NCI-H2227 treated with DMSO at 0.1 percent for 48 hours (cell line): ENCODE measurements at regions not wholly inside any gene's neighbourhood (a gene's known extent, or its start where the extent isn't known, plus 50 kb on each side); places are given as distances from the start of the nearest gene placed in this dataset.

Experiments
- DNase-seq: peaks from one replicate; lab custom pipeline; 2025; lab: John Stamatoyannopoulos, UW

- DNase-seq: no peak
Observed at GRCh38 chr11:42047637-42048555, 588.4 kb upstream of the LRRC4C start.

GRCh38 chr11:42049186-42049585, 589.7 kb upstream of the LRRC4C start:
- DNase-seq: no peak

- no peak for DNase-seq
Observed at GRCh38 chr11:42049650-42050049, 590.2 kb upstream of the LRRC4C start.

GRCh38 chr11:42054351-42054900, 595.0 kb upstream of the LRRC4C start:
- DNase-seq: no peak

DNA sequence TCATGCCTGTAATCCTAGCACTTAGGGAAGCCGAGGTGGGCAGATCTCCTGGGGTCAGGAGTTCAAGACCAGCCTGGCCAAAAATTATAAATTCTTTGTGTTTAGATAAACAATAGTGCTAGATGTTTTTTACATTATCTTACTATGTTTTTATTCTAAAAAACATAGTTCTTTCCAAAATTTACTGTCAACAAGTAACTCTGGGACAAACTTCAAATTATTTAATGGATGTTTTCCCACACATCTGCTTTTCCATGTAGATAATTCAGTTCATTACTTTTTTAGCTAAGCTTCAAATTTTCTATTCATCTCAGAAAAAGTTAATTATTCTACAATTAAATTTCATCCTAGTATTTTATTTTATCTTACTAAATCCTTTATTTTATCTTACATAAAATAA, 596.2 kb upstream of the LRRC4C start:
- no peak for DNase-seq

GRCh38 chr11:42058794-42059193, 599.3 kb upstream of the LRRC4C start:
- no peak for DNase-seq

GRCh38 chr11:42065199-42065598, 605.7 kb upstream of the LRRC4C start:
- DNase-seq: no peak

DNA sequence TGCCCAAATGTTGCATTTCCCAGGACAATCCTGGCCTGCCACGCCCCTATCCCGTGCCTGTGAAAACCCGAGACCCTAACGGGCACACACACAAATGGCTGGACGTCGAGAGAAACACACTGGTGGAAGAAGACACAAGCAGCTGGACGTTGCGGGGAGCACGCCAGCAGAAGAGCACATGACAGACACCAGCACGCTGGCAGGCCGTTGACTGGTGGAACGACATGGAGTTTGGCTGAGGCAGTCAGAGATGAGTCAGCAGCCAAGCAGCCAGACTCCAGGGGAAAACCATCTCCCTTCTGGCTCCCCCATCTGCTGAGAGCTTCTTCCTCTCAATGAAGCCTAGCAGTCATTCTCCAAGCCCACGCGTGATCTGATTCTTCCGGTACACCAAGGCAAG, 606.7 kb upstream of the LRRC4C start:
- no peak for DNase-seq

- no peak for DNase-seq
Observed at GRCh38 chr11:42074306-42074705, 614.9 kb upstream of the LRRC4C start.

DNA sequence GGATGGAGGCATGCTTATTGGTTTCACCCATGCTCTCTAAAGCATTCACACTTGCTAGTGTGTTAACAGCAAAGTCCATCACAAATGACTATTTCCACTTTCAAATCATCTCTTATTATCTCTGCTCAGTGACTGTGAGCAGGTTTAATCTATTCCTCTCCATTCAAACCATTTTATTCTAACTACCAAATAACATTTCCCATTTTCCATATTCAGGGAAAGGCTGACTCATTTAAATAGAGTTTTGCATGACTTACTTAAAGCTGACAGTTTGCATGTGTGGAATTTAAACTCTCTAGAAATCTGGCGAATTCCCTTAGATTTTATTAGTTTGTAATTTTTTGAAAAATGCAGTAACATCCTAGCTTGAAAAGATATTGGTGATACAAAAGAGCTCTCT, 615.7 kb upstream of the LRRC4C start:
- no peak for DNase-seq

GRCh38 chr11:42077794-42078193, 618.3 kb upstream of the LRRC4C start:
- DNase-seq: no peak

DNA sequence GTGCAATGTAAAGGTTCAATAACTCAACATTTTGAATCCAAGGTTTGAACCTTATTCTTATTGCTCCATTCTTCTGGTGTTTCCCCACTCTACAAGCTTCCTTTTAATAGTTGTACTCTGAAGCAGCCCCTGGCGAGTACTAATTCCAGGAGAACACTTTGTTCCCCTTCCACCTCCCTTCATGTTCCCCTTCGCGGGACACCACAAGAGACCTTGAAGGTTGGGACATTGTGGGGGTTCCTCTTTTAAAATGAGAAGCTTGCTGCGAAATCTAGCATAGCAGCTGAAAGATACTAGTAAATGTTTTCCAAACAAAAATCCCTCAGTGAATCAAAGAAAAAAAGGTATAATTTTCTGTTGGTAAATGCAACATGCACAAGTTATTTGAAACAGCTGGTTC, 626.3 kb upstream of the LRRC4C start:
- no peak for DNase-seq

GRCh38 chr11:42093541-42093940, 634.1 kb upstream of the LRRC4C start:
- no peak for DNase-seq

DNA sequence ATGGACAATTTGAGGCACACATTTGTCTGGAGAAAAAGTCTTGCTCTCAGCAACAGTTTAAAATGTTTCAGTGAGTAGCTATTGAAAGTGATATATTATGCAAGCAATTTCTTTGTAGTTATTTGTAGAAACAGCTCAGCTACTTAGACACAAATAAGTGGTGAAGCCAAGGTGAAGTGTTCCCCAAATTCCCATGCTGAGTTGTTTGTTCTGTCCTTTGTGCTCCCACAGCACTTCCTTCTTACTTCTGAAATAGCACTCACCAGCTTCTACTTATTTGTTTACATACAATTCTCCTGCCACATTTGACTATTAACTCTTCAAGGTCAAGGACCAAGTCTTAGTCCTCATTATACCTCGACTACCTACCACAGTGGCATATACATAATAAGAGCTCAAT, 638.6 kb upstream of the LRRC4C start:
- no peak for DNase-seq

- no peak for DNase-seq
Observed at GRCh38 chr11:42112866-42113265, 653.4 kb upstream of the LRRC4C start.

GRCh38 chr11:42114927-42115326, 655.5 kb upstream of the LRRC4C start:
- DNase-seq: no peak

GRCh38 chr11:42138454-42138853, 679.0 kb upstream of the LRRC4C start:
- no peak for DNase-seq

GRCh38 chr11:42145311-42145710, 685.9 kb upstream of the LRRC4C start:
- no peak for DNase-seq

DNA sequence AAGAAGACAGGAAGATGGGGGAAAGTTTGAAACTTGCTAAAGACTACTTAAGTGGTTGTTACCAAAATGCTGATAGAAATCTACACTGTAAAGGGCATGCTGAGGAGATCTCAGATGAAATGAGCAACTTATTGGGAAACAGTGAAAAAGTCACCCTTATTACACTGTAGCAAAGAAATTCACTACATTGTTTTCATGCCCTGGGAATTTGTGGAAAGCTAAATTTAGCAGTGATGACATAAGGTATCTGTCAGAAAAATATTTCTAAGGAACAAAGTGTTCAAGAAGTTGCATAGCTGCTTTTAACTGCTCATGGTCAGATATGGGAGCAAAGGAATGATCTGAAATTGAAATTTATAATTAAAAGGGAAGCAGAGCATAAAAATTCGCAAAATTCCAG, 702.4 kb upstream of the LRRC4C start:
- DNase-seq: no peak

DNA sequence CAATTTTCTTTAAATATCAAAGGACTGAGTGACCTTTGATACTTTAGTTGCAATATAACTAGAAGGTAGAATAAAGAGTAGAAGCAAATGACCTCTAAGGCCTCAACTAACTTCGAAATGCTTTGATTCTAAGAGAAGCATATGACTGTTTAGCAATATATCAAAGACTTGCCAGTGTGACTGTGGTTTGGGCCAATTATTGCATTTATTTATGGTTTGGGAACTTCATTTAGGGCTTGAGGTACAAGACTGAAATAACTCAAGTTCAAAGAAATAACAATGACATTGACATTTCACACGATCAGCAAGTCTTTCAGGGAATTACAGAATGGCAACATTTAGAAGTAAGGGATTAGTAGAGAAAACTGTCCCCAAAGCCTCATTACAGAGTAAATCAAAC, 709.7 kb upstream of the LRRC4C start:
- DNase-seq: no peak

GRCh38 chr11:42170601-42171000, 711.1 kb upstream of the LRRC4C start:
- no peak for DNase-seq

- DNase-seq: no peak
Observed at GRCh38 chr11:42171046-42171445, 711.6 kb upstream of the LRRC4C start.

DNA sequence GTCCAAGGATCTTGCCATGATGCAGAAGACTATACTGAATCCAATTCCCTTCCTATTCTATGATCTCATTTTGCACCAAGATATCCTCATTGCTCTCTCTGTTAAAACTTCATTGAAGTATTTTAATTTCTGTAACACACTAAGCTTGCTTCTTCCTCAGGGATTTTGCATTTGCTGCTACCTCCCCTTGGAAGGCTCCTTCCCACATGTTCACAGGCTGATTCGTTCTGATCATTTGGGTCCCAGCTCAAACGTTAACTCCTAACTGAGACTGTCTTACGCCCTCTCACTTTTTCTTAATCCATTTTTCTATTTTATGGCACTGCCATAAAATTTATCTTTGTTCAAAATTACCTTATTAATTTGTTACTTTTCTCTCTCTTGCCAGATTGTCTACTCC, 713.0 kb upstream of the LRRC4C start:
- no peak for DNase-seq

DNA sequence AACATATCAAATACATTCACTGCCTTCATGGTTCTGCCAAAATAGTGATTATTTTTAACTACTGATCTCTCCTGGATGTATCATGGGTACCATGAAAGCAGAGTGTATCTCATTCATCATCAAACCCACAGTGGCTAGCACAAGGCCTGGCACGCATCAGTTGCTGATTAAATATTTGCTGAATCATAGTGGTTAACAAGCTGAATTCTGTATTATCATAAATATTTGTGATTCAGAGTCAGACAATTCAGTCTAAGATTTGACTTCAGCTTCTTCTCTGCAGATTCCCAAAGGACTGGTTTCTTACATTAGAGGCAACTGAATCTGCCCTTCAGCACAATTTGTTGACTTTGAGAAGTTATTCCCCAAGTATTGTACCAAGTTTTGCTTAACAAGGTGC, 715.8 kb upstream of the LRRC4C start:
- DNase-seq: no peak
